Renal cortex interstitium (tissue), 11 donors: ENCODE measurements at regions not wholly inside any gene's neighbourhood (a gene's known extent, or its start where the extent isn't known, plus 50 kb on each side); places are given as distances from the start of the nearest gene placed in this dataset.
"Not testable (repeated sequence)": the region's sequence is repeated elsewhere in the genome, so short reads cannot be mapped to it uniquely, and the experiment has no call there.

Experiments used
- DNase-seq, 11 donors: peaks; one replicate each; pipeline ENCODE4 v3.0.0-alpha.2; 2013; ENCODE audit warnings: low read depth in 9 of 11, low spot score in 4 of 11; ENCODE audit errors: extremely low read depth in 1 of 11

DNA sequence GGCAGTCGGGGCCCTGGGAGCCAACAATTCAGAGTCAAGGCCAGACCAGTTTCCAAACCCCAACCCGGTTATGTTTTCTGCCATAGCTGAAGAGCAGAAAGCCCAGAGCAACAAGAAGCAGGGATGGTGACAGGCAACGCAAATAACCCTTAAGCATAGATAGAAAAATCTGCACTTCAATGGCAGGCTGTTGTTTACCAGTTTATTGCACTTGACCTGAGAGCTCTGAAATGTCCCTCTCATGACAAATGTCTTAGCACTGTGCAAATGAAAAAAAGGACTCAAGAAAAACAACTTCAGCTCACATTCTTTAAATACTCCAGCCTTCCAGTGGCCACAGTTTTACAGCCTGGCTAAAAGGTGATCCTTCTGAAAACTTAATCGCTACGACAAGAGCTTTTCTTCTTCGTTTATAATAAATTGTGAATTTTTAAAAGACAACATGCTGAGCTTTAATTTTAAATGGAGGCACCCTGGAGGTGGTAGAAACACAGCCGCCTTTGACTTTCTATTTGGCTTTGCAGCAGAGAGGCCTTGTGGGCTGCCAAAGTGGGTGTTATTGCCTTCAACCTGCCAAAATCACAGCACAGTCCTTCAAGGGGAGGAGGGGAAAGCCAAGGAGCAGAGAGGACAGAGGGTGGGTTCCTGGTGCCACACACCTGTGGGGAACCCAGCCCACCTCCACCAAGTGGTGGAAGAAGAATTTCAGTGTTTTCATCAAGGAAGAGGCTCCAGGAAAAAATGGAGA is 289.5 kb upstream of the CDYL start:
- DNase-seq, result peak in 3 of 11 donors; percentile 29 to 34 (median 29)

DNA sequence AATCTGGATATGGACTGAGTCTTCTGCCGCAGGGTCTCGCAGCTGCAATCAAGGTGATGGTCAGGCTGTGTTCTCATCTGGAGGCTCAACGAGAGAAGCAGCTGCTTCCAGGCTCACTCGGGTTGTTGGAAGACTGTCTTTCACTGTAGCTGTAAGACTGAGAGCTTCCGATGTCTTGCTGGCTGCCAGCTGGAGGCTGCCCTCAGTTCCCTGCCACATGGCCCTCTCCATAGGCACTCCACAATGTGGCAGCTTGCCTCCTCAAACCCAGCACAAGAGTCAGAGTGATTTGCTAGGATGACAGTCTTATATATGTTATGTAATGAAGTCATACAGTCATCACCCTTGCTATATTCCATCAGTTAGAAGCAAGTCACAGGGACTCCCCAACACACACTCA is 290.5 kb upstream of the CDYL start:
- no peak for DNase-seq

DNA sequence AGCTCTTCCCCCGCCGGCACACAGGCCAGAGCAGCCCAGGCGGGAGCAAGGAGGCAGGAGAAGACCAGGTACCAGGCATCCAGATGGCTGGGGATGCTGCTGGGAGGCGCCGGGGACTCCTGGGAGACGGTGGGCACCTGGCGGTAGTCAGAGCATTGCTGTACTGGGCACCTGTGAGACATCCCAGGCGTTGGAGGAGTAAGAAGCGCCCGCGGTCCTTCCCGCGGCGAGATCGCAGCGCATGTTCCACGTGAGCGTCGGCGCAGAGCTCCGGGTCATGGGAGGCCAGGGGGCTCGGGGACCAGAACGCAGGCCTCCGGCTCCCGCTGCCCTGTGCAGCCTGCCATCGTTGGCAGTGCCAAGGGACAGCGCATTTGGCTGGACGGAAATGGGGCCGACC is 293.7 kb upstream of the CDYL start:
- DNase-seq, result no peak

DNA sequence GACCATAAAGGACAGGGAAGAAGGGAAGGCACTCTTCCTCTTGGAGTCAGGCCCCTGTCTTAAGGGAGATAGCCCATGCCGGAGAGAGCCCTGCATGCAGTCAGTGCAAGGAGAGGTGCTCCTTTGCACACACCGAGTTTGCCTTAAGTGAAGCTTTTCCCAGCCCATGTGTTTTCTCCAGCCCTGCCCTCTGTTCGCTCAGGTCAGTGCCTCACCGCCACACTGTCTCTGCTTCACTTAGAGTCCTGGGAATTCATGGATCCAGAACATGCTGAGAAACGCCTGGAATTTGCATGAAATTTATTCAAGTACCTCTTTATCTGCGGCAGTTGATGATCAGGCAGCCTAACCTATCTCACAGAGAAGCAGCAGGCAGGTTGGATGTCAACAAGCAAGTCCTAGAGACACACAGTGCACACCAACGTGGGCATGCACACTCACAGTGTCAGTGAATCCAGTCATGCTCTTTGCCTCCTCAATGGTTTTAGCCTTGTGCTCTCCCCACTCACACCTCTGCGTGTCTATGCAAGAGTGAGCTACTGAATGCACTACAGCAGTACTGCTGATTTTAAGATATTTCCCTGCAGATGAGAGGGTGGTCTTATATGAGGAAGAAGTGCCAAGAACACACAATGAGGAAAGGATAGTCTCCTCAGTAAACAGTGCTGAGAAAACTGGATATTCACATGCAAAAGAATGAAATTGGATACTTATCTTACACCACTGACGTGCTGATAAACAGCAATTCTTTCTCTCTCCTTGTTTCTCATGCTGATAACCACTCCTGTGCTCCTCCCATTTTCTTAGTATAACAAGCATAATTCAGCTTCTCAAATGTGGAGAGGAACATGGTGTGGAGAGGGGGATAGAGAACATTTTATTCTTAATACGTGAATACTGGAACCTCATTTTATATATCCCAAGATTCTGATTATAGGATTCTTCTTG is 295.1 kb upstream of the CDYL start:
- no peak for DNase-seq

DNA sequence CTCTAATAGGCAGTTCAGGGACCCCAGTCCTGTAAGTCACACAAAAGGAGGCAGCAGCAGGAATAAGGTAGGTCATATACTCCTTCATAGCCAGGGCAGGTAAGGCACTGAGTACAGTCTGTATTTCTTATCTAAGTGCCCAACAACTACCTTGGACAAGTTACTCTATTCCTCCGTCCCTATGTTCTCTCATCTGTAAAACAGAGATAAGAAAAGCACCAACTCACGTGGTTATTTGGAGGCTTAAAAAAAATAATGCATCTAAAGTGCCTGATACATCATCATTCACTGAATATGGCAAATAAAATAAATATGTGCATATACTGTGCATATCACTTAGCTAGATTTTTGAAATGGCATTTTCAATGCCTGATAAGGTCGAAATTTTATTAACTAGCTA is 298.1 kb upstream of the CDYL start:
- DNase-seq, result no peak

DNA sequence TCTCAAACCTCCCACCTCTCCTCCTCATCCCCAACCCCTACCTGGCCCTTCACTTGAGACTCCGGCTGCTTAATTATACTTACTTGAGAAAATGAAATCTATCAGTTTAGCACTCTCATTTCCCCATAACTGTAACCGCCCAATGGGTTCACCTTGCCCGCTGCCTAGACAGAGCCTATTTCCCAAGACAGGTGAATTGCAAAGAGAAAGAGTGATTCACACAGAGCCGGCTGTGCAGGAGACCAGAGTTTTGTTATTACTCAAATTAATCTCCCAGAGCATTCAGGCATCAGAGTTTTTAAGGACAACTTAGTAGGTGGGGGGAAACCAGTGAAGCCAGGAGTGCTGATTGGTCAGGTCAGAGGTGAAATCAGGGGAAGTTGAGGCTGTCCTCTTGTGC is 301.4 kb upstream of the CDYL start:
- DNase-seq, result no peak

DNA sequence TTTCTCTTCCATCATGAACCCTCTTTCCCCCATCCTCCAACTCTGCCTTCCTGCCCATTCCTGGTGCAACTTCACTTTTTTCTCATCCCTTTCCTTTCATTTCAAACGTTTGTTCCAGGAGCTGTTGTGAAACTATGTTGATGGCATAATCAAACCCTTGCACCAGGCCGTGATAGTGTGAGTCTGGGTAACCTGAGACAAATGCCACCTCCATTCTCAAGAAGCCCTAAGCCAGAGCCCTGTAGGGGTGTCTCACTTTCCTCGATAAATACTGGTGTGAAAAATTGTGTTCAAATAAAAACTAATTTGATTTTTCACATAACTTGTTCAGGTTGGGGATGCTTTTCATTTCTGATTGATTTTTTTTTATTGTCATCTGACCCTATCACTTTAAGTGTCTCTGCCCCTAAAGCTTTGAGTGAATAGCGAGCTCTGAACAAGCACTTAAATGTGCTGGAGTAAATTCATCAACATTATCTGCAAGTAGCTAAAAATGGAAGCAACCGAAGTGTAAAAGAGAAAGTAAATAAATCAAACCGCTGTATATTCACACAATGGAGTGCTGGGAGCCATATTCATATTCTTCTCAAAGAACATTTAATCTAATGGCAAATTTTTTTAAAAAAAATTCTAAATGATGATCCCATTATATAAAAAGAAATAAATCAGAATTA is 303.1 kb upstream of the CDYL start:
- no peak for DNase-seq

DNA sequence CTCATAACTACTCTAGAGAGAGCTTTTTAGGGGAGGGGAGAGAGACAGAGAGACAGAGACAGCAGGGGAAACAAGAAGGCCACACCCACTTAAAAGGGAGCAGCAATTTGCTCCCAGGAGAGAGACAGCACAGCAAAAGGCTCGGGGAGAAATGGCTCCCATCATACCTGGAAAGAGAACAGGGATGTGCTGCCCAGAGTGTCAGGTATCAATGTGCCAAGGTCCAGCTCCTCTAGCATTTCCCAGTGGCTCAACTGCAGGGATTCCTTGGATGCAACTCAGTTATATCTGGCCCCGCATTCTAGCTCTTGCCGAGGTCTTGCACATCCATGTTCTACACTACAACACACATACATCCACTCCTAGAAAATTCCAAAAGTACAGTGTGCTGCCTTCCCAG is 304.0 kb upstream of the CDYL start:
- DNase-seq, result no peak

DNA sequence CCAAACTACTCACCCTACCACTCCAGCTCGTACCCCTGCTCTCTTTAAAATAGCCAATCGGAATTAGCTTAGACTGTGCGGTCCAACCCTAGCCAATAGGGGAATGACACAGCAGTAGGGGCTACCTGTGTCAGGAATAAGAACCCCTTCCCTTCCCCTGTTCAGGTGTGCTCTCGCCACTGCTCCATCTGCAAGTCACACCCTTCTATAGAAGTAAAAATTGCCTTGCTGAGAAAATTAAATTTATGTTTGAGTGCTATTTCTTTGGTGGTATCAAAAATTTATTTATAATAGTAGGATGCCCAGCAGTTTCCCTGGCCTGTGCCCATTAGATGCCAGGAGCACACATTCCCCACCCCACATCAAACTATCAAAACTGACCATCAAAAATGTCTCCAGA is 304.7 kb upstream of the CDYL start:
- not testable (repeated sequence) for DNase-seq

DNA sequence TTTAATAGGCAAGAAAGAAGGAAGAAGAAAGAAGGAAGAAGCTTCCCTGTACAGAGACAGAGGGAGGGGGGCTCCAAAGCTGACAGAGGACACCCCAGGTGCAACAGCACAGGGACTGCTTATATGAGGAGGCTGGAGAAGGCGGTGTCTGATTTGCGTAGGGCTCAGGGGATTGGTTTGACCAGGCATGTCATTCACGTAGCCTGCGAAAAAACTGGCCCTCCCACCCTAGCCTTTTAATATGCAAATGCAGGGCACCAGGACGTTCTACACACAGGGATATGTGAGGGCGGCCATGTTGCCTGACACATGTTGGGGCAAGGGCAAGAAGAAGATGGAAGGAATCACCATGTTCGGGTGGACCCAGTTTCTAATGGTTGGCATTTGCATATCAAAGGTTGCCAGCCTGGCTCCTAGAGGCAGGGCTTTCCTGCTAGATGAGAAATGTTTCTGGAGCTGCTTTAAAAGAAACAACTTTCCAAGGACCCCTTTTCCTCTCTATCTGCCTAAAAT is 305.4 kb upstream of the CDYL start:
- DNase-seq, result no peak

DNA sequence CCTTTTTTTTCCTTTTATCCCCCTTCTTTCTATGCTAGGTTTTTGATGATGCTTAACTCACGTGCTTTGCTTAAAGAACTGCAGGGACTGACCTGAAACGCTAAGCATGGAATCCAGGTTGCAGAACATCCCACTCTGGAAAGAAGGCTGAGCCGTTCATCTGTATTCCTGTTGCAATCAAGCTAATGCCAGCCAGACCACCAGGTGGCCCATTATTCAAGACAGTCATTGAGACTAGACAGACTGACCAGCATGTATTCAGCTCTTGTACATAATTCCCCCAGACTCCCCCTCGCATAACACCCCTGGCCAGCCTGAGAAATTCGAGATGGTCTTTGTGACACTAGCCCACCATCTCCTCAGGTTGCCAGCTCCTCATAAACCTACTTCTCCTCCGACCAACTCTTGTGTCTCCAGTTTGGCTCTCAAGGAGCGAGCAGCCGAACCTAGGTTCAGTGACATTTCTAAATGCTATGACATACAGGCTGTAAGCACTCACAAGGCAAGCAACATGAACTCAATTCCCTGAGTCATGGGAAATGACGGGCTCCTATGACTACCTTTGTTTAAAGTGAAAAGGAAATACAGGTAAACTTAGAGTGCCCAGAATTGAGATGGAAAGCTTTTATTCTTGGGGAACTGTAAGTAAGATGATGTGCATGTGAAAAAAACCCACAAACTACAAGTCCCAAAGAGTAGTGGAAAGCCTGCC is 309.3 kb upstream of the CDYL start:
- no peak for DNase-seq

DNA sequence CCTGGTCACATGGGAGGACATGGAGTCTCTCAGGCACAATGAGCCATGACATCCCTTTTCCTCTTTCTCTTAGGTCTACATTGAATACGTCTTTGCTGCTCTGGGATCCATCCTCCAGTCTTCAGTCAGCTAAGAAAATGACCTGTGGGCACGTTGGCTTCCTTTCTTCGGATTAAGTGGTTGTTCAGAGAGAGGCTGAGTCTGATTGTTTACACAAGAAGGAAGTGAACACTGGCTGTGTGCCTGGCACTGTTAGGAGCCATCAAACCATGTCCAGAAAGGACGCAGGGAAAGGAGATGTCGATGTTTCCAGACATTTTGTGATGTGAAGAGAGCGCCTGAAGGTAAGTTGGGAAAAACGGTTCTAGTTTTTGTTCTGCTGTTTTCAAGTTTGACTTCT is 309.9 kb upstream of the CDYL start:
- DNase-seq, result no peak

DNA sequence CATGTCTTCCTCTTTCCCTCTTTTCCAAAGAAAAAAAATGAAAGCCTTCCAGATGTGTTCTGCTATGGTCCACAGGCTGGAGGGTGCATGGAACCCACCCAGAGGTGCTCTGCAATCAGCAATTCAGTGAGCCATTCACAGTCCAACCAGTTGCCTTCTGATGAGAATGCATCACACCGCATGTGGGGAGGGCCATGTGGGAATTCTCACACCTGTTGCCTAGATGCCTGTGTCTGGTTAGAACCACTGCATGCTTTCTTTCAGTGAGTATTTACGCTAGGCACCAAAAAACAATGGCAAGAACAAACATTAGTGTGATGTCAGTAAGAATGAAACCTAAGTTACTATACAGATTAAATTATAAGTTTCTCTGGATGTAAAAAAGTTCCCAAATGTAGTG is 311.6 kb upstream of the CDYL start:
- DNase-seq, result no peak

DNA sequence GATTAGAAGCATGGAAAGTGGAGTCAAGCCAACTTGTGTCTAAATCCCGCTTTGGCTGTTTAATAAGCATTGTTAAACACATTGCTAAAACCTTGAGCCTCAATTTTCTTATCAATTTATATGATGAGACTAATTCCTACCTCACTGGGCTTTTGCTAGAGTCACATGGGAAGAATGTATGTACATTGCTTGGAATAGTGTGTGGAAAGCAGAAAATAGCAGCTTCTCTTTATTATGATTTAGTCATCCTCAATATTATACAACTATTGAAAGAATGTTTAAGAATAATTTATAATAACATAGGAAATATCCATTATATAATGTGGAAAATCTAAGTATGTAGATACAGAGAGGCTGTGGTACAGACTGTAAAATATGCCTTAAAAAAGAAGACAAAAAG is 313.0 kb upstream of the CDYL start:
- no peak for DNase-seq

DNA sequence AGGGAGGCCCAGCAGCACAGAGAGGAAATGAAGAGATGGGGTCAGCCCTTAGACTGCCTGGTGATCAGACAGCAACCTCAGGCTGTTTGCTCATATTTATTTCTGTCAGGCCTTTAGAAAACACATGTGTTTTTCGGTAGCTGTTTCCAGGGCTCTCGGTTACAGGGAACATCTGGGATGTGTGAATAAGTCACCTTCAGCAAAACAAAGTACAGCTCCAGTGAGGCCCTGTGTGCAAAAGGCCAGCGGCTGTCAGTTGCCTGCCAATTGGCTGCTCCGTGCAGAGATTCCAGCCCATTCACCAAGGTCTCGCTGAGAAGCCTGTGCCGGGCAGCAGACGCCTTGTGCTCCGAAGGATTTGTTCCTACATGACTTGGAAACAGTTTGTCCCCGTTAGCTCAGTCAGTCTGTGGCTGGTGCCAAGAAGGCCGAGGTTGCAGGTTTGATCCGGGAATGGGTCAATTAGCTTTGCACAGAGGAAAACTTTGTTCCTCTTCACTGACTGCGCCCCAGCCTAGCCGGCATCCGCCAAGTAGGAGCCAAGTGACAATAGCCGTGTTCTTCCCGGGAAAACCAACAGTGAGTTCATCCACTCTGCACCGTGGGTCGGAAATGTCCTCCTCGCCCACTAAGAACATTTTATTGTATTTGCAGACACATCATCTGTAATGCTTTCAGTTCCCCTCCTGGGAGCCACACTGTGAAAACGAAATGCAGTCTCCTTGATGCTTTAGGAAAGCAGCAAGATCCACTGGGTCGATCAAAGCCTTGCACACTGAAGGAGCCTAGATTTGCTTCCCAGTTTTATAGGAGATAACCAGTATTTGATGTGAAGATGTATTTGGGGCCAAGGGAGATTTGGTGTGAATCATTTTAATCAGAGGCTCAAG is 315.4 kb upstream of the CDYL start:
- peak in 4 of 11 donors; percentile 13 to 36 (median 18) for DNase-seq

DNA sequence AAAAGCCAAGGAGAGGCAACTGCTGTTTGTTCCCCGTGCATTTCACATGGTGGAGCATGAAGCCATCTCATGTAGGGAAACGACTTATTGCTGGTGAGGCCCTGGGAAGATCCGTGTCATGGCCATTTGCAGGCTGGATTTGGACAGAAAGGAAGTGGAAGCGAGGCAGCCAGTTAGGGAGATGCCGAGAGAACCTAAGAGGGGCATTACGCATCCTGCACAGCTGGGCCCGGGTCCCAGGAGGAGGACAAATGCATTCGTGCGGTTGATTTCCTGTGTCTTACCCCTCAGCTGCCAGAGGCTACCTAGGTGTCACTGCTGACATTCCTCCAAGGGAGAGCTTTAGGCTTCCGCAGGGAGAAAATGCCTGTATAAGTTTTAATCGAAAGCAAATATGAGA is 316.2 kb upstream of the CDYL start:
- no peak for DNase-seq

DNA sequence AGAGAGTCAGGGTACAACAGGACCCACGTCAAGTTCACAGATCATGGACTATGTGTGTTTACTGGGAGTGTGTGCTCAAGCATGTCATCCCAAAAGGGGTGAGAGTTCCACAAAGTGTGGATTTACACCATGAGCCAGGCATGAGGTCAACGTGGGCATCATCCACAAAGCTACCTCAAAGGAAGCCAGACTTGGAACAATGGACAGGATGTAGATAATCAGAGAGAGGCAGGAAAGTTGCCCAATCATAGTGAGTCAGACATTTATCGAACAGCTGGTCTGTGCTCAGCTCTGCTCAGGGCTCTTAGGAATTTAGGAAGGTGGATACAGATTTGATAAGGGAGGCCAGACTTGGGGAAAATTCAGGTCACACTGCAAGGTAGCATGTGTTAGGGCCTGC is 317.2 kb upstream of the CDYL start:
- DNase-seq, result no peak

DNA sequence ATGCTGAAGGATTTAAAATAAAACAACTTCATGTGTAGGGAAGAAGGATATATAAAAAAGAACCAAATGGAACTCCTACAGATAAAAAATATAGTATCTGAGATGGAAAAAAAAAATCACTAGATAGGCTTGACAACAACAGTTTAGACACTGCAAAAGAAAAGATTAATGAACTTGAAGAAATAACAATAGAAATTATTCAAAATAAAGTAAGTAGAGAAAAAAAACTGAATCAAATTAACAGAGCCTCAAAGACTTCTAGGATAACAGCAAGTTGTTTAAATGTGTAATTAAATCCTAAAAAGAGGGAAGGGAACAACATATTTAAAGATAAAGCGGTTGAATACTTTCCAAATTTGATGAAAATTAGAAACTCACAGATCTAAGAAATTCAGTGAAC is 316.3 kb upstream of the ECI2 start:
- DNase-seq, result no peak
